K562 (cell line): ENCODE measurements at regions not wholly inside any gene's neighbourhood (a gene's known extent, or its start where the extent isn't known, plus 50 kb on each side); places are given as distances from the start of the nearest gene placed in this dataset.

Experiments used
- ATAC-seq: fragments of 200-7000 bp; cut with Tn5 transposase; 3 replicates; pipeline ENCODE4 v1.9.1; 2020; ENCODE audit warnings: moderate library complexity
- BruUV-seq: library from RNA; stranded (reverse); fragments of 400-500 nt; replicated peaks from 2 replicates; lab custom pipeline; 2021; lab: Mats Ljungman, UMichigan
- CTCF ChIA-PET: fragments of 300-600 bp; formaldehyde crosslinking; extraction: SDS; loops from one replicate; lab custom pipeline; 2021; ENCODE audit warnings: low intra/inter-chr PET ratio; lab: Yijun Ruan, JAX
- POLR2A ChIA-PET: fragments of 300-600, 350-650 bp; sonication (Branson Sonifier 250); formaldehyde crosslinking; extraction: SDS; loops from one replicate; lab custom pipeline; 2021; ENCODE audit warnings: antibody characterized with exemption, inconsistent platforms; lab: Yijun Ruan, JAX
- DNase-seq, 4 experiments: peaks; one replicate each; pipeline versions ENCODE4 v3.0.0 to v3.0.0-alpha.2; 2011 to 2018; ENCODE audit warnings: low spot score in 3 of 4, mixed read lengths in 3 of 4; ENCODE audit errors: extremely low read depth in 1 of 4
- FAIRE-seq: peaks from 2 replicates; lab custom pipeline; 2011; peaks lifted over from hg19 to GRCh38; lab: Jason Lieb, UNC
- H2AFZ ChIP-seq: 2 replicates; pipeline ENCODE4 v1.6.0; 2011; ENCODE audit warnings: low read depth, low read length, control low read depth, inconsistent platforms
- H3K27ac ChIP-seq: fragments of 200-600 bp; 3 replicates; pipeline ENCODE4 v1.8.0; 2011; ENCODE audit warnings: low read depth, mild to moderate bottlenecking, control low read depth, inconsistent platforms, low read length, moderate library complexity, mixed read lengths; ENCODE audit errors: extremely low read depth
- H3K27me3 ChIP-seq, 2 experiments: fragments of 300-600 bp in 1 of 2; 2 replicates in 1 of 2; 3 replicates in 1 of 2; pipeline versions ENCODE4 v1.6.0 to v1.8.0; 2011; ENCODE audit warnings: inconsistent platforms in 2 of 2, low read length in 2 of 2, mild to moderate bottlenecking in 1 of 2, mixed read lengths in 1 of 2, moderate library complexity in 1 of 2; ENCODE audit not compliant: control insufficient read depth in 2 of 2, insufficient read depth in 2 of 2
- H3K36me3 ChIP-seq: fragments of 300-600 bp; 3 replicates; pipeline ENCODE4 v1.8.0; 2011; ENCODE audit warnings: mild to moderate bottlenecking, low read length, inconsistent platforms; ENCODE audit not compliant: control insufficient read depth, insufficient read depth
- H3K4me1 ChIP-seq, 2 experiments: fragments of 200-600 bp in 1 of 2; replicated peaks in 1 of 2; 2 replicates in 1 of 2; 3 replicates in 1 of 2; pipeline versions ENCODE4 v1.5.1 to v1.8.0; 2011; ENCODE audit warnings: inconsistent platforms in 2 of 2, low read length in 2 of 2, mild to moderate bottlenecking in 1 of 2, mixed read lengths in 1 of 2, moderate library complexity in 1 of 2; ENCODE audit not compliant: control insufficient read depth in 2 of 2, insufficient read depth in 2 of 2
- H3K4me2 ChIP-seq: 2 replicates; pipeline ENCODE4 v1.6.1; 2011; ENCODE audit warnings: low read length, control low read depth, inconsistent platforms, mixed read lengths; ENCODE audit not compliant: insufficient read depth
- H3K4me3 ChIP-seq: fragments of 200-600 bp; sonication (generic), shearing (Covaris generic); 2 replicates; pipeline ENCODE4 v1.5.1; 2016; ENCODE audit warnings: control low read depth, inconsistent platforms
- H3K79me2 ChIP-seq: fragments of 200-600 bp; 3 replicates; pipeline ENCODE4 v1.8.0; 2011; ENCODE audit warnings: low read length, inconsistent platforms; ENCODE audit not compliant: control insufficient read depth, insufficient read depth
- H3K9ac ChIP-seq, 2 experiments: 2 replicates each; pipeline versions ENCODE4 v1.6.0 to v1.6.1; 2011; ENCODE audit warnings: low read depth in 2 of 2, low read length in 2 of 2, control low read depth in 1 of 2, inconsistent platforms in 1 of 2, mild to moderate bottlenecking in 1 of 2, mixed read lengths in 1 of 2; ENCODE audit not compliant: insufficient read depth in 1 of 2
- H3K9me1 ChIP-seq: one replicate; pipeline ENCODE4 v1.6.0; 2011; ENCODE audit warnings: inconsistent platforms, mild to moderate bottlenecking, low read length, moderate library complexity; ENCODE audit not compliant: control insufficient read depth, insufficient read depth
- H3K9me3 ChIP-seq: replicated peaks from 2 replicates; pipeline ENCODE4 v1.5.1; 2011; ENCODE audit warnings: low read depth, low read length, inconsistent platforms; ENCODE audit not compliant: control insufficient read depth, insufficient read depth
- H4K20me1 ChIP-seq: replicated peaks from 2 replicates; pipeline ENCODE4 v1.6.1; 2011; ENCODE audit warnings: low read length, inconsistent platforms, mixed read lengths; ENCODE audit not compliant: control insufficient read depth, insufficient read depth
- ZNF23 ChIP-seq: fragments of 250-450 bp; sonication (Bioruptor Pico); IDR thresholded peaks from 2 replicates; pipeline ENCODE4 v1.4.0; 2020; ENCODE audit warnings: mild to moderate bottlenecking
- WGBS: fragments of 100-300 bp; shearing (Covaris generic); methylation state at CpG from one replicate; pipeline ENCODE4 v1.1.6; 2016; ENCODE audit warnings: low coverage, mixed read lengths; ENCODE audit not compliant: insufficient coverage; ENCODE audit errors: missing lambda C conversion rate; 5-methylcytosine and 5-hydroxymethylcytosine counted together
- in situ Hi-C: fragments of 300-500 bp; cut with MboI; formaldehyde crosslinking; loops from 4 replicates; pipeline ENCODE4 v1.15.0; 2018; ENCODE audit warnings: inconsistent platforms, mixed read lengths
- intact Hi-C: fragments of 100-400 bp; cut with micrococcal nuclease; formaldehyde crosslinking; loops from 2 replicates; pipeline ENCODE4 v1.14.2; 2022
- TF ChIP-seq, protein P1 (sequence below), 3 experiments: fragments of 200-800 bp in 1 of 3; fragments of 250-450 bp in 1 of 3; fragments of 450-650 bp in 1 of 3; sonication (Bioruptor Pico) in 1 of 3; sonication (Bioruptor generic) in 1 of 3; formaldehyde crosslinking in 1 of 3; IDR thresholded peaks; 2 replicates each; pipeline versions ENCODE4 v1.6.1 to v1.8.0; 2016 to 2022; ENCODE audit warnings: mild to moderate bottlenecking in 2 of 3, missing genetic modification characterization in 2 of 3, missing compliant biosample characterization in 1 of 3, moderate library complexity in 1 of 3

DNA sequence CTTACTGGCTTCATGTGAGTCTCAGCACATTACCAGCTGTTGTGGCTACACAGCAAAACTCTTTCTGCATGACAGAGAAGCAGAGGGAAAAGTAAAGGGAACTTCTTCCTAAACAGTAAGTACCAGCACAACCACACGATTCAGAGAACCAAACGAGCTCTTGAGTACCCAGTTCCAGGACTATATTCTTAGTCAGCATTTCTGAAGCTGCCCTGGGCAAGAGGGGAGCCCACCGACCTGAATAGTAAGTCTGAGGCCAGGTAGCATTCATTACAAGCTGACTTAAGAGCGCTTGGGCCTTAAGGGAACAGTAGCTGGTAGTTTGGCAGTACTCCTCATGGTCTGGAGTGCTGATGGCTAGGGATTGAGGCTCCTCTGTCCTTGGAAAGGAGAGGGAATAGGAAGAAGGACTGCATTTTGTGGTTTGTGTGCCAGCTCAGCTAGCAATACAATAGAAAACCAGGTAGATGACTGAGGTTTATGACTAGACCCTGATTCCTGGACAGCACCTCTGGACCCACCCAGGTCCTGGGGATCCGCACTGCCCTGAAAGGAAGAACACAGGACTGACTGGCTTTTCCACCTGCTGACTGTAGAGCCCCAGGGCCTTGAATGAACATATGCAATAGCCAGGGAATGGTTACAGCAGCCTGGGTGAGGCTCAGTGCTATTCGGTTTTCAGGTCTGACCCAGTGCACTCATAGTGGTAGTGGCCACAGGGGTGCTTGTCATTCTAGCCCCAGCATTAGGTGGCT is 396.8 kb upstream of the PRMT6 start:
- BruUV-seq = no TSS peak
- H4K20me1 ChIP-seq = no peaks in the 10 kb centered on the region
- DNase-seq (no peak), FAIRE-seq (no peak), ATAC-seq (no peak)
- intact Hi-C loops (no loop called here), in situ Hi-C loops (no loop called here)
- no peak overlapping the region for H3K4me3 ChIP-seq
- no peak overlapping the region for H2AFZ ChIP-seq
- H3K4me2 ChIP-seq = no peak overlapping the region
- H3K36me3 ChIP-seq = no peaks in the 10 kb centered on the region
- H3K27me3 ChIP-seq = no peaks in the 10 kb centered on the region
- no peaks in the 10 kb centered on the region for H3K4me1 ChIP-seq
- POLR2A ChIA-PET = no interaction called here
- H3K9ac ChIP-seq = no peak overlapping the region
- WGBS = 2% methylated on average over 6 of the region's 6 CpGs
- no peaks in the 10 kb centered on the region for H3K79me2 ChIP-seq
- peaks cover 2% of the 10 kb centered on the region for H3K9me3 ChIP-seq
- no peaks in the 10 kb centered on the region for H3K9me1 ChIP-seq
- CTCF ChIA-PET = no interaction called here
- TF ChIP-seq, protein P1, sequence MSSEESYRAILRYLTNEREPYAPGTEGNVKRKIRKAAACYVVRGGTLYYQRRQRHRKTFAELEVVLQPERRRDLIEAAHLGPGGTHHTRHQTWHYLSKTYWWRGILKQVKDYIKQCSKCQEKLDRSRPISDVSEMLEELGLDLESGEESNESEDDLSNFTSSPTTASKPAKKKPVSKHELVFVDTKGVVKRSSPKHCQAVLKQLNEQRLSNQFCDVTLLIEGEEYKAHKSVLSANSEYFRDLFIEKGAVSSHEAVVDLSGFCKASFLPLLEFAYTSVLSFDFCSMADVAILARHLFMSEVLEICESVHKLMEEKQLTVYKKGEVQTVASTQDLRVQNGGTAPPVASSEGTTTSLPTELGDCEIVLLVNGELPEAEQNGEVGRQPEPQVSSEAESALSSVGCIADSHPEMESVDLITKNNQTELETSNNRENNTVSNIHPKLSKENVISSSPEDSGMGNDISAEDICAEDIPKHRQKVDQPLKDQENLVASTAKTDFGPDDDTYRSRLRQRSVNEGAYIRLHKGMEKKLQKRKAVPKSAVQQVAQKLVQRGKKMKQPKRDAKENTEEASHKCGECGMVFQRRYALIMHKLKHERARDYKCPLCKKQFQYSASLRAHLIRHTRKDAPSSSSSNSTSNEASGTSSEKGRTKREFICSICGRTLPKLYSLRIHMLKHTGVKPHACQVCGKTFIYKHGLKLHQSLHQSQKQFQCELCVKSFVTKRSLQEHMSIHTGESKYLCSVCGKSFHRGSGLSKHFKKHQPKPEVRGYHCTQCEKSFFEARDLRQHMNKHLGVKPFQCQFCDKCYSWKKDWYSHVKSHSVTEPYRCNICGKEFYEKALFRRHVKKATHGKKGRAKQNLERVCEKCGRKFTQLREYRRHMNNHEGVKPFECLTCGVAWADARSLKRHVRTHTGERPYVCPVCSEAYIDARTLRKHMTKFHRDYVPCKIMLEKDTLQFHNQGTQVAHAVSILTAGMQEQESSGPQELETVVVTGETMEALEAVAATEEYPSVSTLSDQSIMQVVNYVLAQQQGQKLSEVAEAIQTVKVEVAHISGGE (CRISPR knock-in tag; IDR thresholded peaks at IDR 0.05) = peak in 1 of 3 experiments; percentile 44; a peak in 1 of 6 replicates
- TF ChIP-seq ZNF23 (CRISPR knock-in tag) = no peak
- no peak overlapping the region for H3K27ac ChIP-seq
